ENCODE measurements at regions not wholly inside any gene's neighbourhood (a gene's known extent, or its start where the extent isn't known, plus 50 kb on each side); places are given as distances from the start of the nearest gene placed in this dataset.

- TF ChIP-seq CTCF (IDR thresholded peaks at IDR 0.05; ENCODE audit: low read depth, low read length, missing control alignments) = no peak
- DNase-seq (ENCODE audit: extremely low read depth, low read depth) = no peak
- H3K4me3 ChIP-seq (replicated peaks; ENCODE audit: low read depth, low read length) = no peak overlapping the region
Observed at GRCh38 chr11:79575701-79576100, 134.9 kb upstream of the TENM4 start.

GRCh38 chr11:79570104-79570503, 129.3 kb upstream of the TENM4 start:
- no peak for DNase-seq (ENCODE audit: extremely low read depth, low read depth)
- H3K4me3 ChIP-seq (replicated peaks; ENCODE audit: low read depth, low read length) = no peak overlapping the region
- TF ChIP-seq CTCF (IDR thresholded peaks at IDR 0.05; ENCODE audit: low read depth, low read length, missing control alignments) = no peak

GRCh38 chr11:79564288-79564925, 123.6 kb upstream of the TENM4 start:
- no peak overlapping the region for H3K4me3 ChIP-seq (replicated peaks; ENCODE audit: low read depth, low read length)
- DNase-seq (ENCODE audit: extremely low read depth, low read depth) = no peak
- no peak for TF ChIP-seq CTCF (IDR thresholded peaks at IDR 0.05; ENCODE audit: low read depth, low read length, missing control alignments)

- no peak for DNase-seq (ENCODE audit: extremely low read depth, low read depth)
- no peak overlapping the region for H3K4me3 ChIP-seq (replicated peaks; ENCODE audit: low read depth, low read length)
- TF ChIP-seq CTCF (IDR thresholded peaks at IDR 0.05; ENCODE audit: low read depth, low read length, missing control alignments) = no peak
Observed at GRCh38 chr11:79561496-79561895, 120.7 kb upstream of the TENM4 start.

- no peak overlapping the region for H3K4me3 ChIP-seq (replicated peaks; ENCODE audit: low read depth, low read length)
- DNase-seq (ENCODE audit: extremely low read depth, low read depth) = no peak
- no peak for TF ChIP-seq CTCF (IDR thresholded peaks at IDR 0.05; ENCODE audit: low read depth, low read length, missing control alignments)
Observed at GRCh38 chr11:79550809-79551208, 110.0 kb upstream of the TENM4 start.

- no peak for DNase-seq (ENCODE audit: extremely low read depth, low read depth)
- H3K4me3 ChIP-seq (replicated peaks; ENCODE audit: low read depth, low read length) = no peak overlapping the region
- TF ChIP-seq CTCF (IDR thresholded peaks at IDR 0.05; ENCODE audit: low read depth, low read length, missing control alignments) = no peak
Observed at GRCh38 chr11:79547256-79547655, 106.4 kb upstream of the TENM4 start.

GRCh38 chr11:79546351-79546750, 105.5 kb upstream of the TENM4 start:
- no peak for DNase-seq (ENCODE audit: extremely low read depth, low read depth)
- H3K4me3 ChIP-seq (replicated peaks; ENCODE audit: low read depth, low read length) = no peak overlapping the region
- no peak for TF ChIP-seq CTCF (IDR thresholded peaks at IDR 0.05; ENCODE audit: low read depth, low read length, missing control alignments)

Measured in HFF-Myc (cell line).